ENCODE measurements at regions not wholly inside any gene's neighbourhood (a gene's known extent, or its start where the extent isn't known, plus 50 kb on each side); places are given as distances from the start of the nearest gene placed in this dataset.

DNA sequence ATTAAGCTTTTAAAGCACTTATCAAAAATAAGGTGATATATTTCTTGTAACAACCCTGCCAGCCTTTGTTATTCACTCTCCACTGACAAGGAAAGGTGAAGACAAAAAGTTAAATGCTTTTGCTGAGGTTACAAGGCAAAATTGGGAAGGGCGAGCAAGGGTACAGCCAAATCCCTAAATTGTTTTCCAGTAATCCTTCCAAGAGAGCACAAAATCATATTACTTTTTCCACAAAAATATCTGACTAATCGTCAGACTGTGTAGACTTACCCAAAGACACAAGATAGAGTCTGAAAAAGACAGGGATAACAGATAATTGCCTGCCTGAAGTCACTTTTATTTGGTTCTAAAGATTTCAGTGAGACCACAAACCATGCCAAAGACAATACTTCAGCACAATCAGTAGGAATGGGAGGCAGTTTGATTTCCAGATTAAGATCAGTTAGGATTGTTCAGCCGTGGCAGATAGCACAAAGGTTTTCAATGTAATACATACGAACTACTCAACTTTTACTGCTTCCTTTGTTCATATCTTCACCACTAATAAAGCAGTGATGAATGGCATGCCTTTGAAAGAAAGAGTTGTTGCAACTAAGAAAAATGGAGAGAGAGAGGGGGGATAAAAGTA, 383.8 kb upstream of the TUSC1 start:
- no peak for ATAC-seq
- no peak for DNase-seq
- intact Hi-C loops (cut with micrococcal nuclease) = no loop called here

DNA sequence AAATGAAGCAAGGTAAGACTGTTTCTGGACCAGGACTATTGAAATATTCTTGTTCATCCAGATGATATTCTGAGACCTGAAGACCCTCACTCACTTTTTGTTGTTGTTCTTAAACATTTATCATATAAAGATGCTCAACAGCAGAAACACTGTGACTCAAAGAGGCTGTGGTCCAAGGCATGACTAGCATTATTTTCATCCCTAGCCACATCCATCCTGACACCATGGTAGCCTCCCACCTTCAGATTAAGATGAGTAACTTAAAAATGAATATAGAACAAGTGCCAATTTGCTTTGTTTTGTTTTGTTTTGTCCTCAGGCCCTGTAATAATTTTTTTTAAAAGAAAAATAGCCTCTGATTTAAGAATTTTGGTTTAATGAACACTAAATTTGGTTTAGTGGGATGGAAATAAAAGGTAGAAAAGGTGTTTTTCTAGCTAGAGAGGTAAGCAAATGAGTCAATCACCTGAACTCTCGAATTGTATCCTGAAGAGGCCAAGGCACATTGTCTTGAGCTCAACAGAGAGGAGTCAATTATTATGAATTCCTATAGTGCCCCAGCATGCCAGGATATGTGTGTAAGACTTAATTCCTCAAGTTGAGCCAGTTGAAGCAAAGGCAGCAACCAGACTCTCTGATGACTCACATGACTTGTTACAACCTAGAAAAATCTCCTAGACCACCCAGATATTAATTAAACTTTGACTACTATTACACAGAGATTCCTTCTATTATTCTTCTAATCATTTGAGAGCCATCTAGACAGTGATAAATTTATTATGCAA, 380.1 kb upstream of the TUSC1 start:
- intact Hi-C loops (cut with micrococcal nuclease) = no loop called here
- no peak for ATAC-seq
- no peak for DNase-seq

GRCh38 chr9:26057050-26057449, 378.8 kb upstream of the TUSC1 start:
- DNase-seq = no peak
- intact Hi-C loops (cut with micrococcal nuclease) = no loop called here
- no peak for ATAC-seq

DNA sequence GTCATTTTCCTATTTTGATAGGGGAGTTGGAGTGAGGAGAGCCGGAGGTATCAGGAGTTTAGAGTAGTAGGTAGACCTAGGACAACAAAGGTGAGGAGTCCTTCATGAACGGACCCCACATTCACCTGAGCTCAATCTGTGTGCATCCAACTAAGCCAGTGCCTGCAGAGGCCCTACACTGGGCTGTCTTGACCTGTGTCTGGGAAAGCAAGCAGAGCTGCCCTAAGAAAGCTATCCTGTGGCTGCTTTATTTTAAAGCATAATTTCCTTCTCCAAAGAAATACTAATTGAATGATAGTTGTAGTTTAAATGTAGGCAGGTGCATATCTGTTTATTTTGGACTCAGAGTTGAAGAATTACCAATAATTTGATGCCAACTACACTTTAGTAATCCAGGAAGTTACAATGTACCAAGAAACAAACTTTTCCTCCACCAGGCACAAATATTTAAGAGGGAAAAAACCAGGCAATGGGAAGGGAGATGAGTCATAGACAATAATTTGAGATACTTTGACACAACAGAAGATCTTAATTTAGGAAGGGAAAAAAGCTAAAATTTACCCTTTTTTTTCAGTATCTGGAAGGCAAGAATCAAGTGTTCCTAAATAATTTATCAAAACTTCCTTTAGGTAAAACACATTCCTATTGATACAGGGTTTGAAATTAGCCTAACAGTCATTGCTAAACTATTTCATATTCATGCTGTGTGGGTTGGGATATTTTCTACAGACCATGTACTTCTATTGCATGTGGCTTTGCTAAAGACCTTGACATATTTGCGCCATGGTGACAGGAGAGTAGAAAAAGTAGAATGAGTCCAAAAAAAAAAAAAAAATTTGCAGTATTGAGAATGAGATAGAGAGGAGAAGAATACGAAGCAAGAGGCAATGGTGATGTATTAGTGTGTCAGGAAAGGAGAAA, 376.6 kb upstream of the TUSC1 start:
- intact Hi-C loops (cut with micrococcal nuclease) = no loop called here
- ATAC-seq = no peak
- DNase-seq = no peak

- intact Hi-C loops (cut with micrococcal nuclease) = no loop called here
- ATAC-seq = no peak
- no peak for DNase-seq
These were observed 375.7 kb upstream of the TUSC1 start for GRCh38 chr9:26053954-26054353.

DNA sequence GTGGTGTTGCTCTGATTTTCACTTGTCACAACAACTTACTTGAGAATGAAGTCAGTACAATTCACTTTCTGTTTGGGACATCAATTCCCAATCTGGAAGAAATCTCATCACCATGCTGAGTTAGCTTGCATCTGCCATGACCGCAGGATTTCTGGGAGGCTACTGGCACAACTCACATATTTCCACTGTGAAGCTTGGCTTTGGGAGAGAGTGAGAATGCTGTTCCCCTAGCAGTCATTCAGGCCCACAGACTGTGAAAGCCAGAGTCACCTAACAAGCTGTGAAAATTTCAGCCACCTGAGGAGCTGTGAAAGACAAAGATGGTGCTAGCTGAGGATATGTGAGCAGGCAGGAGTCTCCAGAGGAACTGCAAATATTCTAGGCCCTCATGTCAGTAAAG, 365.2 kb upstream of the TUSC1 start:
- intact Hi-C loops (cut with micrococcal nuclease) = no loop called here
- no peak for ATAC-seq
- no peak for DNase-seq

- DNase-seq (no peak), ATAC-seq (no peak)
These were observed 356.5 kb upstream of the TUSC1 start for GRCh38 chr9:26034786-26035185.

GRCh38 chr9:26033336-26033735, 355.1 kb upstream of the TUSC1 start:
- intact Hi-C loops (cut with micrococcal nuclease) = no loop called here
- DNase-seq = no peak
- no peak for ATAC-seq

More at GRCh38 chr9:26034786-26035185, 356.5 kb upstream of the TUSC1 start:
- intact Hi-C loops (cut with micrococcal nuclease) = no loop called here

GRCh38 chr9:26026423-26027100, 348.3 kb upstream of the TUSC1 start:
- DNase-seq (no peak), ATAC-seq (no peak)
- intact Hi-C loops (cut with micrococcal nuclease) = no loop called here

DNA sequence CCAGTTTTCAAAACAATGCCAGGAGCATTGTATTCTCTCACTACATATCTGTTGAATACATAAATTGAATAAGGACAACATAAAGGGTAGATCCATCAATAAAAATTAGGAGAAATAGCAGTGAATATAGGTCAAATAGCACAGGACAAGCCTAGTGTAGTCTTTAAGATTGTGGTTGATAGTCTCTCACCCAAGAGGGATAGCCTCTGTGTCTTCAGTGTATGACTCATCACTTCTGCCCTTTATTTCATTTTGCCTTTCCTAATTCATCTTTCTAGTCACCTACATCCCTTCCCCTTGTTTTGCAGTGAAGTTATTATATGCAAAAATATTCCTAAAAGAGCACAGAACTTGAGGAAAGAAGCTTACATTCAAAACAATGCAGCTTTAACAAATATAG, 335.0 kb upstream of the TUSC1 start:
- intact Hi-C loops (cut with micrococcal nuclease) = no loop called here
- ATAC-seq (no peak), DNase-seq (no peak)

- intact Hi-C loops (cut with micrococcal nuclease) = no loop called here
- no peak for DNase-seq
- ATAC-seq = no peak
These were observed 334.6 kb upstream of the TUSC1 start for GRCh38 chr9:26012797-26013196.

- DNase-seq = no peak
- intact Hi-C loops (cut with micrococcal nuclease) = no loop called here
- ATAC-seq = no peak
These were observed 316.4 kb upstream of the TUSC1 start for GRCh38 chr9:25994605-25995004.

GRCh38 chr9:25990376-25990775, 312.1 kb upstream of the TUSC1 start:
- intact Hi-C loops (cut with micrococcal nuclease) = no loop called here
- ATAC-seq (no peak), DNase-seq (no peak)

DNA sequence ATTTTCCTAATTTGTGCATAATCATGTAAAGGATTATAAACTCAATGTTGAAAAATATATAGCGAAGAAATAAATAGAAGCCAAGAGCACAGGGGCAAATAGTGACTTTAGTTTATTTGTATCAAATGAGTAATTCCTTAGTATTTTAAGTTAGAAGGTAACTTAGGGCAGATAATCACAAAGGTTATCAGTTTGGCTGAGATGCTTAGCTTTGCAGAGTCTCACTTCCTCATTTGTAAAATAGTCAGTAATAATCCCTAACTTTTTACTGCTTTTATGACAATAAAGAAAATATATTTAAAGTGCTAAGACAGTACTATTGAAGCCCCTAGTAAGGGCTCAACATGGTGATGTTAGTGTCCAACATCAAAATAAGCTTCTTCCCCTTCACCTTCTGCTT, 297.4 kb upstream of the TUSC1 start:
- no peak for ATAC-seq
- intact Hi-C loops (cut with micrococcal nuclease) = no loop called here
- DNase-seq = no peak

DNA sequence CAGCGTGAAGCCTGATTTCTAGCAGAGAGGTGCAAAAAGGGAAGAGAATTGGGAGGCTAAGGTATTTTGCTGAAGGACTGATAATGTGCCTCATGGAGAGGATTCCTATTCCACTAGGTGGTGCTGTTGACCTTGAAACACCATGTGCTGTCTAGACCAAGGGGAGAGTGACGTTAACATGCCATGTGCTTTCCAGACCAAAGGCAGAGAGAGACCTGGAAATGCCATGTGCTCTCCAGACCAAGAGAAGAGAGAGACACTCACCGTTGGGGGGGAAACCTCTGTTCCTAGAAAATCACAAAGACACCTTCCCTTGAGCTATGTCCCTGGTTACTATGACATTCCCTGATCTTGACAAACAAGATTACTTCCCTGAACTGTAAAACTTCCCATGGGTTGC, 286.0 kb upstream of the TUSC1 start:
- ATAC-seq (no peak), DNase-seq (no peak)
- intact Hi-C loops (cut with micrococcal nuclease) = no loop called here

DNA sequence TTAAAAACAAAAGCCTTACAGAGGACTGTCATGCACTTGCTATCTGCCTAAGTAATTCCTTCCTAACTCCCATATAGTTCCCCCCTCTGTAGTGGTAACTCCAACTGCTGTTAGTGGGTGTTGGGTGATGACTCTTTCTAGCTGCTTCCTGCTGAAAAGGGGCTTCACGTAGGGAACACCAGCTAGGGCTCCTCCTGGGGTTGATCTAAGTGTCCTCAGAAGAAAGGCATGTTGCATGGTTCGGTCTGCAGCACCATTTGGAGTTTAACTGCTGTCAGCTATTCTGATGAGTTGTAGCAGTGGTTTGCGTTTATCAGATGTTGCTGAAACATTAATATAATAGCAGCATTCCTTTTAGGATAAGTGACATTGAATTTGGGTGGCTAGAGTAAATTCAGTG, 281.9 kb upstream of the TUSC1 start:
- intact Hi-C loops (cut with micrococcal nuclease) = no loop called here
- DNase-seq (no peak), ATAC-seq (no peak)

DNA sequence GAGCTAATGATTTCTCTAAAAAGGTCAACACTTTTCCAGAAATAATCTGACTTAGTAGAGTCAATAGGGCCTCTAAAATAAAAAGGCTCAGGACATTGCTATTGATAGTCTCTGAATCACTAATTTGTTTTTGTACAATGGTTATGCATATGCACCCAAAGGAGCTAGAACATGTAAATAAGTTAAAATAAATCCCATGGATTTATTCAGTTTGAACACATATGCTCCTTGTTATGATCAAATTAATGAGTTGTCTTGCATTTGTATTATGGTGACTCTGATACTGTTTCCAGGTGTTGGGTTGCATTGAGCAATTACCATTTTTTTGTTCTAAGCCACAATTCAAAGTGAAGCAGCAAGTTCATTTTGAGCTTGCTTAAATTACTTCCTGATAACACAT, 276.0 kb upstream of the TUSC1 start:
- DNase-seq = no peak
- no peak for ATAC-seq
- intact Hi-C loops (cut with micrococcal nuclease) = no loop called here

DNA sequence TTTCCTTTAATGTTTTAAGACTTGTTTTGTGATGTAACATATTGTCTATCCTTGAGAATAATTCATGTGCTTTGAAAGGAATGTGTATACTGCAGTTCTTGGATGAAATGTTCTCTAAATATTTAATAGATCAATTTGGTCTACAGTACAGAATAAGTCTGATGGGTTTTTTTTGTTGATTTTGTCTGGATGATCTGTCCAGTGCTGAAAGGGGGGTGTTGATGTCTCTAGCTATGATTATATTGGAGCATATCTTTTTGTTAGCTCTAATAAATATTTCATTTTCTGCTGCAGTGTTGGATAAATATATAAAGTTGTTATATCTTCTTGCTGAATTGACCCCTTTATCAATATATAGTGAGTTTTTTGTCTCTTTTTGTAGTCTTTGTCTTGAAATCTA, 269.9 kb upstream of the TUSC1 start:
- ATAC-seq = no peak
- intact Hi-C loops (cut with micrococcal nuclease) = no loop called here
- DNase-seq = no peak

DNA sequence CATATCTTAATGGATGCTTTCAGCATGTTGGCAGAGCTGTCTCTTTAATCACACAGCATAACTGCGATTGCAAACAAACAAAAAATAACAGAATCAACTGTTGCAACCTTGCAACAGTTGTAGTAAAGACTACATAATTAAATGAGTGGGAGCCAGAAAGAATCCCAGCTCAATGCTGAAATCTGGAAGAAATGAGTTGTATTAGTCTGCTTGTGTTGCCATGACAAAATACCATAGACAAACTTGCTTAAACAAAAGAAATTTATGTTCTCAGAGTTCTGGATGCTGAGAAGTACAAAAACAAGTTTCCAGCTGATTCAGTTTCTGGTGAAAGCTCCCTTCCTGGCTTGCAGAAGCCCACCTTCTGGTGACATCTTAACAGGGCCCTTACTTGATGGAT, 260.9 kb upstream of the TUSC1 start:
- no peak for ATAC-seq
- no peak for DNase-seq

DNA sequence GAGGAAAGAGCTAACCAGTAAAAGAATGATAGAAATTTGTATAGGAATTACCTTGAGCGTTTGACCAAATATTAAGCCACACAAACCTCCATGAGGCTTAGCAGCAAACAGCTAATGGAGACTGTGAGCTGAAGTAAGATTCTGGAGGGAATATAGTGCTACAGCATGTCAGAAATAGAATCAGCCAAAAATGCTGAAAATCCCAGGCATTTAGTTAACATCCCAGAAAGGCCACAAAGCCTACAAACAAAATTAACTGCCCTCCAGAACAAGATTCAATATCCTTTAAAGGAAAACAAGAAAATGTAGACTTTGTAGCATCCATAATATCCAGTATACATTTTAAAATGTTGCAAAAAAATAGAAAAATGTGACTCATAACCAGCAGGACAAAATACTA, 257.8 kb upstream of the TUSC1 start:
- ATAC-seq = no peak
- DNase-seq = no peak
- intact Hi-C loops (cut with micrococcal nuclease) = no loop called here

More for the DNA sequence above, 260.9 kb upstream of the TUSC1 start:
- intact Hi-C loops (cut with micrococcal nuclease) = no loop called here
